Keratinocyte (primary cell): ENCODE measurements at regions not wholly inside any gene's neighbourhood (a gene's known extent, or its start where the extent isn't known, plus 50 kb on each side); places are given as distances from the start of the nearest gene placed in this dataset.

Source experiments
- DNase-seq: peaks from one replicate; pipeline ENCODE4 v3.0.0-alpha.2; 2011; ENCODE audit warnings: low read depth, missing footprints, low spot score
- FAIRE-seq: peaks from 2 replicates; lab custom pipeline; 2011; peaks lifted over from hg19 to GRCh38; lab: Jason Lieb, UNC
- H2AFZ ChIP-seq: 2 replicates; pipeline ENCODE4 v1.6.0; 2012; ENCODE audit warnings: low read length, control low read depth, inconsistent platforms; ENCODE audit not compliant: control insufficient read depth
- H3K27ac ChIP-seq: 2 replicates; pipeline ENCODE4 v1.5.1; 2011; ENCODE audit warnings: low read length; ENCODE audit not compliant: control insufficient read depth, insufficient read depth
- H3K27me3 ChIP-seq: 3 replicates; pipeline ENCODE4 v1.6.0; 2011; ENCODE audit warnings: low read length; ENCODE audit not compliant: control insufficient read depth, insufficient read depth; ENCODE audit errors: extremely low read depth
- H3K36me3 ChIP-seq, 2 experiments: 2 replicates in 1 of 2; 3 replicates in 1 of 2; pipeline ENCODE4 v1.5.1; 2011; ENCODE audit warnings: low read length in 2 of 2, mild to moderate bottlenecking in 1 of 2; ENCODE audit not compliant: control insufficient read depth in 2 of 2, insufficient read depth in 2 of 2; ENCODE audit errors: extremely low read depth in 1 of 2
- H3K4me1 ChIP-seq: 3 replicates; pipeline ENCODE4 v1.5.1; 2011; ENCODE audit warnings: low read length; ENCODE audit not compliant: control insufficient read depth, insufficient read depth; ENCODE audit errors: extremely low read depth
- H3K4me2 ChIP-seq: 3 replicates; pipeline ENCODE4 v1.6.0; 2011; ENCODE audit warnings: low read depth, low read length; ENCODE audit not compliant: control insufficient read depth, insufficient read depth; ENCODE audit errors: extremely low read depth
- H3K4me3 ChIP-seq, 3 experiments: fragments of 200-600 bp in 1 of 3; sonication (generic) in 1 of 3; 2 replicates in 2 of 3; 3 replicates in 1 of 3; pipeline ENCODE4 v1.5.1; 2011 to 2016; ENCODE audit warnings: low read length in 3 of 3, mild to moderate bottlenecking in 3 of 3, control low read depth in 2 of 3, inconsistent platforms in 1 of 3, low read depth in 1 of 3, mixed read lengths in 1 of 3, mixed run types in 1 of 3, moderate library complexity in 1 of 3; ENCODE audit not compliant: control insufficient read depth in 2 of 3, insufficient read depth in 2 of 3; ENCODE audit errors: extremely low read depth in 1 of 3
- H3K79me2 ChIP-seq: 2 replicates; pipeline ENCODE4 v1.6.0; 2012; ENCODE audit warnings: low read length; ENCODE audit not compliant: control insufficient read depth, insufficient read depth
- H3K9ac ChIP-seq: 3 replicates; pipeline ENCODE4 v1.6.0; 2011; ENCODE audit warnings: low read length; ENCODE audit not compliant: control insufficient read depth, insufficient read depth; ENCODE audit errors: extremely low read depth
- H3K9me1 ChIP-seq: 3 replicates; pipeline ENCODE4 v1.6.0; 2011; ENCODE audit warnings: low read length; ENCODE audit not compliant: control insufficient read depth, insufficient read depth; ENCODE audit errors: extremely low read depth
- H3K9me3 ChIP-seq: 2 replicates; pipeline ENCODE4 v1.5.1; 2012; ENCODE audit warnings: low read depth, low read length; ENCODE audit not compliant: control insufficient read depth
- H4K20me1 ChIP-seq: 3 replicates; pipeline ENCODE4 v1.6.0; 2011; ENCODE audit warnings: low read length; ENCODE audit not compliant: control insufficient read depth, insufficient read depth; ENCODE audit errors: extremely low read depth
- CTCF ChIP-seq, 3 experiments: IDR thresholded peaks in 1 of 3; conservative IDR thresholded peaks in 1 of 3; optimal IDR thresholded peaks in 1 of 3; 2 replicates in 2 of 3; 3 replicates in 1 of 3; pipeline versions ENCODE3 to v1.5.1; 2011; ENCODE audit warnings: low read length in 3 of 3, mild to moderate bottlenecking in 3 of 3, moderate library complexity in 2 of 3, control low read depth in 1 of 3, inconsistent platforms in 1 of 3; ENCODE audit not compliant: insufficient read depth in 2 of 3; ENCODE audit errors: extremely low read depth in 1 of 3
- EZH2 ChIP-seq: IDR thresholded peaks from one replicate; pipeline ENCODE4 v1.6.1; 2012; ENCODE audit warnings: inconsistent platforms, mild to moderate bottlenecking, low read length, moderate library complexity
- dilution Hi-C: fragments of 300-500 bp; cut with MboI; formaldehyde crosslinking; loops from one replicate; pipeline ENCODE4 v1.7.0; 2020; ENCODE audit warnings: low sequenced_read_pairs; ENCODE audit not compliant: extremely low pct_ligation_motif_present

- dilution Hi-C loops, result no loop called here
- Histone ChIP-seq H3K27ac (no peak overlapping the region), H3K4me1 (no peaks in the 10 kb centered on the region), H2AFZ (no peak overlapping the region), H3K79me2 (no peaks in the 10 kb centered on the region), H3K27me3 (no peaks in the 10 kb centered on the region), H4K20me1 (no peaks in the 10 kb centered on the region), H3K36me3 (no peaks in the 10 kb centered on the region), H3K9me3 (no peaks in the 10 kb centered on the region), H3K4me3 (no peak overlapping the region), H3K4me2 (no peak overlapping the region), H3K9ac (no peak overlapping the region), H3K9me1 (no peaks in the 10 kb centered on the region)
- no peak for TF ChIP-seq CTCF (optimal IDR thresholded peaks at IDR 0.05 in 1 of 3, IDR thresholded peaks at IDR 0.05 in 1 of 3, conservative IDR thresholded peaks at IDR 0.05 in 1 of 3; ENCODE audit: extremely low read depth in 1 of 3, insufficient read depth in 2 of 3, low read length in 3 of 3)
- TF ChIP-seq EZH2, result no peak
- FAIRE-seq (no peak), DNase-seq (no peak)
Observed at GRCh38 chr14:82420871-82421270, 887.2 kb upstream of the SEL1L start.

GRCh38 chr14:82421286-82421685 lies 887.6 kb upstream of the SEL1L start:
- Histone ChIP-seq H3K4me3 (no peak overlapping the region), H4K20me1 (no peaks in the 10 kb centered on the region), H3K36me3 (no peaks in the 10 kb centered on the region), H2AFZ (no peak overlapping the region), H3K27me3 (no peaks in the 10 kb centered on the region), H3K4me1 (no peaks in the 10 kb centered on the region), H3K9me1 (no peaks in the 10 kb centered on the region), H3K4me2 (no peak overlapping the region), H3K9ac (no peak overlapping the region), H3K27ac (no peak overlapping the region), H3K9me3 (no peaks in the 10 kb centered on the region), H3K79me2 (no peaks in the 10 kb centered on the region)
- no peak for FAIRE-seq
- no peak for DNase-seq
- TF ChIP-seq CTCF (optimal IDR thresholded peaks at IDR 0.05 in 1 of 3, IDR thresholded peaks at IDR 0.05 in 1 of 3, conservative IDR thresholded peaks at IDR 0.05 in 1 of 3; ENCODE audit: extremely low read depth in 1 of 3, insufficient read depth in 2 of 3, low read length in 3 of 3) (no peak), EZH2 (no peak)
- dilution Hi-C loops, result no loop called here
